ENCODE measurements at regions not wholly inside any gene's neighbourhood (a gene's known extent, or its start where the extent isn't known, plus 50 kb on each side); places are given as distances from the start of the nearest gene placed in this dataset.

DNA sequence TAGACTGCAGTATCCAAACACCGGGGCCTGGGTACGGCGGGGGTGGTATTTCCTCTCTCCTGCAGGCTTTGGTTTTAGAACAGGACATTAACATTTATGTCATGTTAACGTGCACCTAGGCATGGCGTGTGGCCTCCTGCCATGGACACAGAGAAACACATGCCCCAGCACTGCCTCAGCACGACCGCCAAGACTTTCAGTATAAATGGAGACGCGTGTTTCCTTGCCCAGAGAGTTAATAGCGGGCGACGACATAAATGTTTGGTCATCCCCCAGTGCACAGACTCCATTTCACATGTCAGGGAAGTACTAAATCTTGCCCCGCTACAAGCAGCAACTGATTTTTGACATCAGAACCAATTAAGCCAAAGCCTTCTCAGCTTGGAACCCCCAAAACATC is 737.9 kb downstream of the RAB28 start:
- intact Hi-C loops (cut with micrococcal nuclease), result no loop called here
- no peaks in the 10 kb centered on the region for H3K79me2 ChIP-seq (ENCODE audit: insufficient read depth, low read length)
- no peak for TF ChIP-seq SIN3A (IDR thresholded peaks at IDR 0.05; ENCODE audit: low read depth)
- no peak for TF ChIP-seq CBX3 (IDR thresholded peaks at IDR 0.05; ENCODE audit: low read depth)
- TF ChIP-seq, protein P1, sequence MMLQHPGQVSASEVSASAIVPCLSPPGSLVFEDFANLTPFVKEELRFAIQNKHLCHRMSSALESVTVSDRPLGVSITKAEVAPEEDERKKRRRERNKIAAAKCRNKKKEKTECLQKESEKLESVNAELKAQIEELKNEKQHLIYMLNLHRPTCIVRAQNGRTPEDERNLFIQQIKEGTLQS (IDR thresholded peaks at IDR 0.05), result no peak
- TF ChIP-seq, protein P2, sequence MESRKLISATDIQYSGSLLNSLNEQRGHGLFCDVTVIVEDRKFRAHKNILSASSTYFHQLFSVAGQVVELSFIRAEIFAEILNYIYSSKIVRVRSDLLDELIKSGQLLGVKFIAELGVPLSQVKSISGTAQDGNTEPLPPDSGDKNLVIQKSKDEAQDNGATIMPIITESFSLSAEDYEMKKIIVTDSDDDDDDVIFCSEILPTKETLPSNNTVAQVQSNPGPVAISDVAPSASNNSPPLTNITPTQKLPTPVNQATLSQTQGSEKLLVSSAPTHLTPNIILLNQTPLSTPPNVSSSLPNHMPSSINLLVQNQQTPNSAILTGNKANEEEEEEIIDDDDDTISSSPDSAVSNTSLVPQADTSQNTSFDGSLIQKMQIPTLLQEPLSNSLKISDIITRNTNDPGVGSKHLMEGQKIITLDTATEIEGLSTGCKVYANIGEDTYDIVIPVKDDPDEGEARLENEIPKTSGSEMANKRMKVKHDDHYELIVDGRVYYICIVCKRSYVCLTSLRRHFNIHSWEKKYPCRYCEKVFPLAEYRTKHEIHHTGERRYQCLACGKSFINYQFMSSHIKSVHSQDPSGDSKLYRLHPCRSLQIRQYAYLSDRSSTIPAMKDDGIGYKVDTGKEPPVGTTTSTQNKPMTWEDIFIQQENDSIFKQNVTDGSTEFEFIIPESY (IDR thresholded peaks at IDR 0.05; ENCODE audit: extremely low read depth, insufficient replicate concordance, low read length), result no peak
- TF ChIP-seq, protein P3, sequence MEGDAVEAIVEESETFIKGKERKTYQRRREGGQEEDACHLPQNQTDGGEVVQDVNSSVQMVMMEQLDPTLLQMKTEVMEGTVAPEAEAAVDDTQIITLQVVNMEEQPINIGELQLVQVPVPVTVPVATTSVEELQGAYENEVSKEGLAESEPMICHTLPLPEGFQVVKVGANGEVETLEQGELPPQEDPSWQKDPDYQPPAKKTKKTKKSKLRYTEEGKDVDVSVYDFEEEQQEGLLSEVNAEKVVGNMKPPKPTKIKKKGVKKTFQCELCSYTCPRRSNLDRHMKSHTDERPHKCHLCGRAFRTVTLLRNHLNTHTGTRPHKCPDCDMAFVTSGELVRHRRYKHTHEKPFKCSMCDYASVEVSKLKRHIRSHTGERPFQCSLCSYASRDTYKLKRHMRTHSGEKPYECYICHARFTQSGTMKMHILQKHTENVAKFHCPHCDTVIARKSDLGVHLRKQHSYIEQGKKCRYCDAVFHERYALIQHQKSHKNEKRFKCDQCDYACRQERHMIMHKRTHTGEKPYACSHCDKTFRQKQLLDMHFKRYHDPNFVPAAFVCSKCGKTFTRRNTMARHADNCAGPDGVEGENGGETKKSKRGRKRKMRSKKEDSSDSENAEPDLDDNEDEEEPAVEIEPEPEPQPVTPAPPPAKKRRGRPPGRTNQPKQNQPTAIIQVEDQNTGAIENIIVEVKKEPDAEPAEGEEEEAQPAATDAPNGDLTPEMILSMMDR (IDR thresholded peaks at IDR 0.05 in 2 of 3, conservative IDR thresholded peaks at IDR 0.05 in 1 of 3; ENCODE audit: borderline replicate concordance in 1 of 3, insufficient read depth in 1 of 3, low read depth in 2 of 3, low read length in 2 of 3), result no peak
- TF ChIP-seq FOSL1 (IDR thresholded peaks at IDR 0.05; ENCODE audit: low read depth), result no peak
- TF ChIP-seq ELF1 (IDR thresholded peaks at IDR 0.05; ENCODE audit: borderline replicate concordance, low read depth), result no peak
- TF ChIP-seq EGR1 (IDR thresholded peaks at IDR 0.05; ENCODE audit: low read depth), result no peak
- ChIA-PET POLR2A (no interaction called here), RAD21 (ENCODE audit: low non-redundant PET in 1 of 2, low total read pairs in 2 of 2, uncharacterized antibody in 2 of 2, unreplicated experiment in 2 of 2) (no interaction called here), CTCF (no interaction called here)
- H3K4me1 ChIP-seq (ENCODE audit: control insufficient read depth in 1 of 2, insufficient read depth in 2 of 2, low read length in 2 of 2), result no peaks in the 10 kb centered on the region
- H3K4me2 ChIP-seq (ENCODE audit: low read length), result no peak overlapping the region
- no peaks in the 10 kb centered on the region for H3K27me3 ChIP-seq (ENCODE audit: insufficient read depth, low read length)
- no peak overlapping the region for H2AFZ ChIP-seq (ENCODE audit: low read depth, low read length, poor library complexity, severe bottlenecking)
- no peaks in the 10 kb centered on the region for H3K36me3 ChIP-seq (ENCODE audit: control insufficient read depth in 1 of 2, insufficient read depth in 2 of 2, low read length in 2 of 2)
- no TSS peak for BruUV-seq (replicated peaks)
- H3K9me2 ChIP-seq (ENCODE audit: insufficient read depth), result no peaks in the 10 kb centered on the region
- no peak overlapping the region for H3K9ac ChIP-seq (ENCODE audit: low read length)
- no peaks in the 10 kb centered on the region for H4K20me1 ChIP-seq (ENCODE audit: insufficient read depth)
- ATAC-seq (no peak), DNase-seq (ENCODE audit: low read depth, low spot score) (no peak)
- H3K27ac ChIP-seq (ENCODE audit: low read depth, low read length), result no peak overlapping the region
- H3K9me3 ChIP-seq (ENCODE audit: control insufficient read depth in 1 of 2, insufficient read depth in 1 of 2, low read depth in 1 of 2, low read length in 2 of 2), result no peaks in the 10 kb centered on the region
- no peak overlapping the region for H3K4me3 ChIP-seq (replicated peaks in 1 of 2; ENCODE audit: low read depth in 1 of 2, low read length in 2 of 2)
